HEK293 (cell line): ENCODE measurements at regions not wholly inside any gene's neighbourhood (a gene's known extent, or its start where the extent isn't known, plus 50 kb on each side); places are given as distances from the start of the nearest gene placed in this dataset.

Experiments used
- KLF9 ChIP-seq: fragments of 450-650 bp; formaldehyde crosslinking; IDR thresholded peaks from 2 replicates; pipeline ENCODE4 v1.5.1; 2016; ENCODE audit warnings: missing biosample characterization, missing genetic modification characterization, low read depth
- MEIS1 ChIP-seq: sonication (generic); formaldehyde crosslinking; IDR thresholded peaks from 2 replicates; pipeline ENCODE4 v1.8.1; 2022; ENCODE audit warnings: missing genetic modification reagents, mild to moderate bottlenecking, borderline replicate concordance
- YY2 ChIP-seq: fragments of 450-650 bp; formaldehyde crosslinking; IDR thresholded peaks from 2 replicates; pipeline ENCODE4 v1.5.1; 2016; ENCODE audit warnings: missing biosample characterization, missing genetic modification characterization
- ZNF274 ChIP-seq, 2 experiments: fragments of 200-500 bp in 1 of 2; fragments of 450-650 bp in 1 of 2; sonication (Bioruptor generic) in 1 of 2; formaldehyde crosslinking in 1 of 2; IDR thresholded peaks; 2 replicates each; pipeline versions ENCODE4 v1.5.1 to v1.6.1; 2014 to 2016; ENCODE audit warnings: borderline replicate concordance in 1 of 2, inconsistent platforms in 1 of 2, low read length in 1 of 2, missing biosample characterization in 1 of 2, missing genetic modification characterization in 1 of 2
- ZNF311 ChIP-seq: fragments of 450-650 bp; formaldehyde crosslinking; IDR thresholded peaks from 2 replicates; pipeline ENCODE4 v1.5.1; 2017; ENCODE audit warnings: missing biosample characterization, missing genetic modification characterization, borderline replicate concordance
- ZNF560 ChIP-seq: fragments of 450-650 bp; formaldehyde crosslinking; IDR thresholded peaks from 2 replicates; pipeline ENCODE4 v1.5.1; 2017; ENCODE audit warnings: missing biosample characterization, missing genetic modification characterization, borderline replicate concordance
- ZNF600 ChIP-seq: fragments of 450-650 bp; formaldehyde crosslinking; IDR thresholded peaks from 2 replicates; pipeline ENCODE4 v1.5.1; 2016; ENCODE audit warnings: missing biosample characterization, missing genetic modification characterization
- ZNF664 ChIP-seq: fragments of 450-650 bp; formaldehyde crosslinking; IDR thresholded peaks from 2 replicates; pipeline ENCODE4 v1.5.1; 2016; ENCODE audit warnings: missing biosample characterization, missing genetic modification characterization
- ZNF830 ChIP-seq: fragments of 450-650 bp; IDR thresholded peaks from 2 replicates; pipeline ENCODE4 v1.5.0; 2018; ENCODE audit warnings: missing biosample characterization, missing genetic modification characterization, low read depth, mild to moderate bottlenecking, moderate library complexity
- TF ChIP-seq, protein P1 (sequence below): fragments of 450-650 bp; formaldehyde crosslinking; conservative IDR thresholded peaks from 2 replicates; pipeline ENCODE4 v1.5.1; 2016; ENCODE audit warnings: low read depth, missing biosample characterization, missing genetic modification characterization
- TF ChIP-seq, protein P2 (sequence below): fragments of 450-650 bp; formaldehyde crosslinking; IDR thresholded peaks from 2 replicates; pipeline ENCODE4 v1.5.1; 2016; ENCODE audit warnings: missing biosample characterization, missing genetic modification characterization, borderline replicate concordance

DNA sequence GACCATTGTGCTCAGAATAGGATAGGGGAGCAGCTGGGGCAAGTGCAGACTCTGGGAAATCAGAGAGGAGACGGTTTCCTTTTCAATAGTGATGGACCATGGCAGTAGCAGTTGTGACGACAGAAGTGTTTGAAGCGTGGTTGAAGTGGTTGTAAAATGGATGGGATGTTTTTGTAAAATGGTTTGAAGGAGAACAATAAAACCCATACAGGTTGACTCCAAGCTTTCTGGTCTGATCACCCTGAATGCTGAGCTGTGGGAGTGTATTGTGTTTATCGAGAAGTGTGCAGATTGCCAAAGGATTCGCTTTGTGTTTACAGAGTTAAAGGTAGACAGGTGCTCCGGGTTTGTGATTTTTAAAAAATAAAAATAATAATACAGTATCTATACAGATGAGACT is 255.2 kb upstream of the SULF2 start:
- TF ChIP-seq ZNF664 (tag by site-specific recombination) (no peak), MEIS1 (no peak), YY2 (tag by site-specific recombination) (no peak), ZNF311 (tag by site-specific recombination) (no peak), KLF9 (tag by site-specific recombination) (no peak), ZNF274 (IDR thresholded peaks at IDR 0.05; ENCODE audit: low read length) (no peak), ZNF274 (tag by site-specific recombination; IDR thresholded peaks at IDR 0.05; ENCODE audit: borderline replicate concordance) (no peak), ZNF830 (no peak), ZNF560 (tag by site-specific recombination) (no peak), ZNF600 (tag by site-specific recombination) (no peak)
- TF ChIP-seq, protein P1, sequence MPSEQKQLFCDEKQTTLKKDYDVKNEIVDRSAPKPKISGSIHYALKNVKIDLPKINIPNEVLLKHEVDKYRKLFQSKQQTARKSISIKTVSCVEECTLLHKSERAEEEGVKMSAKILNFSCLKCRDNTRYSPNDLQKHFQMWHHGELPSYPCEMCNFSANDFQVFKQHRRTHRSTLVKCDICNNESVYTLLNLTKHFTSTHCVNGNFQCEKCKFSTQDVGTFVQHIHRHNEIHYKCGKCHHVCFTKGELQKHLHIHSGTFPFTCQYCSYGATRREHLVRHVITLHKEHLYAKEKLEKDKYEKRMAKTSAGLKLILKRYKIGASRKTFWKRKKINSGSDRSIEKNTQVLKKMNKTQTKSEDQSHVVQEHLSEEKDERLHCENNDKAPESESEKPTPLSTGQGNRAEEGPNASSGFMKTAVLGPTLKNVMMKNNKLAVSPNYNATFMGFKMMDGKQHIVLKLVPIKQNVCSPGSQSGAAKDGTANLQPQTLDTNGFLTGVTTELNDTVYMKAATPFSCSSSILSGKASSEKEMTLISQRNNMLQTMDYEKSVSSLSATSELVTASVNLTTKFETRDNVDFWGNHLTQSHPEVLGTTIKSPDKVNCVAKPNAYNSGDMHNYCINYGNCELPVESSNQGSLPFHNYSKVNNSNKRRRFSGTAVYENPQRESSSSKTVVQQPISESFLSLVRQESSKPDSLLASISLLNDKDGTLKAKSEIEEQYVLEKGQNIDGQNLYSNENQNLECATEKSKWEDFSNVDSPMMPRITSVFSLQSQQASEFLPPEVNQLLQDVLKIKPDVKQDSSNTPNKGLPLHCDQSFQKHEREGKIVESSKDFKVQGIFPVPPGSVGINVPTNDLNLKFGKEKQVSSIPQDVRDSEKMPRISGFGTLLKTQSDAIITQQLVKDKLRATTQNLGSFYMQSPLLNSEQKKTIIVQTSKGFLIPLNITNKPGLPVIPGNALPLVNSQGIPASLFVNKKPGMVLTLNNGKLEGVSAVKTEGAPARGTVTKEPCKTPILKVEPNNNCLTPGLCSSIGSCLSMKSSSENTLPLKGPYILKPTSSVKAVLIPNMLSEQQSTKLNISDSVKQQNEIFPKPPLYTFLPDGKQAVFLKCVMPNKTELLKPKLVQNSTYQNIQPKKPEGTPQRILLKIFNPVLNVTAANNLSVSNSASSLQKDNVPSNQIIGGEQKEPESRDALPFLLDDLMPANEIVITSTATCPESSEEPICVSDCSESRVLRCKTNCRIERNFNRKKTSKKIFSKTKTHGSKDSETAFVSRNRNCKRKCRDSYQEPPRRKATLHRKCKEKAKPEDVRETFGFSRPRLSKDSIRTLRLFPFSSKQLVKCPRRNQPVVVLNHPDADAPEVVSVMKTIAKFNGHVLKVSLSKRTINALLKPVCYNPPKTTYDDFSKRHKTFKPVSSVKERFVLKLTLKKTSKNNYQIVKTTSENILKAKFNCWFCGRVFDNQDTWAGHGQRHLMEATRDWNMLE (tag by site-specific recombination) = no peak
- TF ChIP-seq, protein P2, sequence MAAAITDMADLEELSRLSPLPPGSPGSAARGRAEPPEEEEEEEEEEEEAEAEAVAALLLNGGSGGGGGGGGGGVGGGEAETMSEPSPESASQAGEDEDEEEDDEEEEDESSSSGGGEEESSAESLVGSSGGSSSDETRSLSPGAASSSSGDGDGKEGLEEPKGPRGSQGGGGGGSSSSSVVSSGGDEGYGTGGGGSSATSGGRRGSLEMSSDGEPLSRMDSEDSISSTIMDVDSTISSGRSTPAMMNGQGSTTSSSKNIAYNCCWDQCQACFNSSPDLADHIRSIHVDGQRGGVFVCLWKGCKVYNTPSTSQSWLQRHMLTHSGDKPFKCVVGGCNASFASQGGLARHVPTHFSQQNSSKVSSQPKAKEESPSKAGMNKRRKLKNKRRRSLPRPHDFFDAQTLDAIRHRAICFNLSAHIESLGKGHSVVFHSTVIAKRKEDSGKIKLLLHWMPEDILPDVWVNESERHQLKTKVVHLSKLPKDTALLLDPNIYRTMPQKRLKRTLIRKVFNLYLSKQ (tag by site-specific recombination) = no peak
